IMR-90 (cell line): ENCODE measurements at regions not wholly inside any gene's neighbourhood (a gene's known extent, or its start where the extent isn't known, plus 50 kb on each side); places are given as distances from the start of the nearest gene placed in this dataset.

Experiments
- ATAC-seq: fragments of 200-7000 bp; cut with Tn5 transposase; 2 replicates; pipeline ENCODE4 v1.9.1; 2020; ENCODE audit warnings: low read depth, mild to moderate bottlenecking, moderate library complexity
- BruUV-seq: library from RNA; stranded (reverse); fragments of 400-500 nt; replicated peaks from 2 replicates; lab custom pipeline; 2021; lab: Mats Ljungman, UMichigan
- CTCF ChIA-PET: fragments of 300-600 bp; formaldehyde crosslinking; extraction: SDS; loops from one replicate; lab custom pipeline; 2021; ENCODE audit warnings: antibody characterized with exemption; lab: Yijun Ruan, JAX
- POLR2A ChIA-PET: fragments of 300-600 bp; sonication (Branson Sonifier 250); formaldehyde crosslinking; loops from one replicate; lab custom pipeline; 2022; ENCODE audit warnings: antibody characterized with exemption; ENCODE audit not compliant: unreplicated experiment; lab: Charles Lee
- DNase-seq: peaks from one replicate; pipeline ENCODE4 v3.0.0; 2013
- H2AFZ ChIP-seq: replicated peaks from 2 replicates; pipeline ENCODE3; 2013; ENCODE audit warnings: low read length, mild to moderate bottlenecking; ENCODE audit not compliant: poor library complexity
- H2AK5ac ChIP-seq: 2 replicates; pipeline ENCODE4 v1.6.1; 2013; ENCODE audit warnings: low read depth, low read length, inconsistent platforms
- H2AK9ac ChIP-seq: replicated peaks from 2 replicates; pipeline ENCODE3; 2013; ENCODE audit warnings: mild to moderate bottlenecking, low read depth, low read length, moderate library complexity; ENCODE audit not compliant: poor library complexity
- H2BK120ac ChIP-seq: 2 replicates; pipeline ENCODE4 v1.6.1; 2013; ENCODE audit warnings: low read depth, low read length, inconsistent platforms
- H2BK15ac ChIP-seq: 3 replicates; pipeline ENCODE4 v1.6.1; 2013; ENCODE audit warnings: low read depth, low read length, inconsistent platforms
- H2BK20ac ChIP-seq: 2 replicates; pipeline ENCODE4 v1.6.1; 2013; ENCODE audit warnings: low read depth, mild to moderate bottlenecking, inconsistent platforms, low read length, moderate library complexity
- H2BK5ac ChIP-seq: 2 replicates; pipeline ENCODE4 v1.6.1; 2013; ENCODE audit warnings: mild to moderate bottlenecking, low read depth, low read length, inconsistent platforms; ENCODE audit not compliant: poor library complexity, severe bottlenecking
- H3K14ac ChIP-seq: replicated peaks from 2 replicates; pipeline ENCODE4 v1.6.1; 2013; ENCODE audit warnings: low read depth, low read length, inconsistent platforms
- H3K18ac ChIP-seq: 2 replicates; pipeline ENCODE4 v1.6.1; 2013; ENCODE audit warnings: low read depth, low read length, control low read depth
- H3K23ac ChIP-seq: 2 replicates; pipeline ENCODE4 v1.6.1; 2013; ENCODE audit warnings: low read depth, low read length, inconsistent platforms
- H3K27ac ChIP-seq: 2 replicates; pipeline ENCODE4 v1.5.1; 2013; ENCODE audit warnings: mild to moderate bottlenecking, control low read depth, low read length; ENCODE audit not compliant: insufficient read depth
- H3K27me3 ChIP-seq: 2 replicates; pipeline ENCODE4 v1.6.1; 2013; ENCODE audit warnings: low read length; ENCODE audit not compliant: control insufficient read depth, insufficient read depth
- H3K36me3 ChIP-seq: 2 replicates; pipeline ENCODE4 v1.6.1; 2013; ENCODE audit warnings: low read length, mixed read lengths; ENCODE audit not compliant: control insufficient read depth, insufficient read depth
- H3K4ac ChIP-seq: 2 replicates; pipeline ENCODE4 v1.6.1; 2013; ENCODE audit warnings: low read depth, low read length, inconsistent platforms
- H3K4me1 ChIP-seq: 2 replicates; pipeline ENCODE4 v1.6.1; 2013; ENCODE audit warnings: low read length, mixed read lengths; ENCODE audit not compliant: control insufficient read depth, insufficient read depth
- H3K4me2 ChIP-seq: 2 replicates; pipeline ENCODE4 v1.6.1; 2013; ENCODE audit warnings: low read depth, mild to moderate bottlenecking, control low read depth, low read length, moderate library complexity
- H3K4me3 ChIP-seq: 2 replicates; pipeline ENCODE4 v1.5.1; 2013; ENCODE audit warnings: low read depth, mild to moderate bottlenecking, control low read depth, low read length, moderate library complexity; ENCODE audit not compliant: insufficient read depth
- H3K56ac ChIP-seq: 2 replicates; pipeline ENCODE4 v1.6.1; 2013; ENCODE audit warnings: low read length, inconsistent platforms; ENCODE audit not compliant: insufficient read depth; ENCODE audit errors: extremely low read depth
- H3K79me1 ChIP-seq, 2 experiments: 2 replicates each; pipeline ENCODE4 v1.6.1; 2013; ENCODE audit warnings: low read length in 2 of 2, inconsistent platforms in 1 of 2, low read depth in 1 of 2
- H3K9ac ChIP-seq: 2 replicates; pipeline ENCODE4 v1.6.1; 2013; ENCODE audit warnings: low read depth, low read length, control low read depth
- H3K9me1 ChIP-seq: 2 replicates; pipeline ENCODE4 v1.6.1; 2013; ENCODE audit warnings: low read length, inconsistent platforms; ENCODE audit not compliant: insufficient read depth
- H3K9me3 ChIP-seq: 2 replicates; pipeline ENCODE4 v1.6.1; 2013; ENCODE audit warnings: low read length; ENCODE audit not compliant: control insufficient read depth, insufficient read depth
- H4K20me1 ChIP-seq: 2 replicates; pipeline ENCODE4 v1.6.1; 2013; ENCODE audit warnings: low read length, inconsistent platforms; ENCODE audit not compliant: insufficient read depth
- H4K5ac ChIP-seq: 2 replicates; pipeline ENCODE4 v1.6.1; 2013; ENCODE audit warnings: mild to moderate bottlenecking, low read depth, low read length, control low read depth
- H4K8ac ChIP-seq, 2 experiments: 2 replicates each; pipeline ENCODE4 v1.6.1; 2013; ENCODE audit warnings: low read depth in 2 of 2, low read length in 2 of 2, control low read depth in 1 of 2, inconsistent platforms in 1 of 2
- H4K91ac ChIP-seq: 2 replicates; pipeline ENCODE4 v1.6.1; 2013; ENCODE audit warnings: low read depth, low read length, inconsistent platforms; ENCODE audit not compliant: insufficient read depth
- BHLHE40 ChIP-seq: fragments of 150-350 bp; IDR thresholded peaks from 2 replicates; pipeline ENCODE4 v1.6.1; 2016; ENCODE audit warnings: mild to moderate bottlenecking, low read depth, low read length
- CEBPB ChIP-seq: IDR thresholded peaks from 2 replicates; pipeline ENCODE4 v1.6.1; 2012; ENCODE audit warnings: low read depth, low read length, improper control_type of control experiment
- CHD1 ChIP-seq: IDR thresholded peaks from 2 replicates; pipeline ENCODE4 v1.6.1; 2012; ENCODE audit warnings: low read depth, low read length, improper control_type of control experiment
- FOS ChIP-seq: fragments of 150-350 bp; IDR thresholded peaks from 2 replicates; pipeline ENCODE4 v1.6.1; 2016; ENCODE audit warnings: low read depth, low read length
- MAFK ChIP-seq: IDR thresholded peaks from 2 replicates; pipeline ENCODE4 v1.6.1; 2012; ENCODE audit warnings: low read depth, low read length, improper control_type of control experiment
- MAZ ChIP-seq: IDR thresholded peaks from 2 replicates; pipeline ENCODE4 v1.6.1; 2012; ENCODE audit warnings: low read depth, mild to moderate bottlenecking, low read length, improper control_type of control experiment, moderate library complexity, borderline replicate concordance
- MXI1 ChIP-seq: IDR thresholded peaks from 2 replicates; pipeline ENCODE4 v1.6.1; 2012; ENCODE audit warnings: low read depth, mild to moderate bottlenecking, low read length, moderate library complexity, borderline replicate concordance
- NFE2L2 ChIP-seq: fragments of 150-350 bp; IDR thresholded peaks from 2 replicates; pipeline ENCODE4 v1.6.1; 2016; ENCODE audit warnings: low read depth, mild to moderate bottlenecking, low read length
- POLR2A ChIP-seq: IDR thresholded peaks from 2 replicates; pipeline ENCODE4 v1.6.1; 2012; ENCODE audit warnings: mild to moderate bottlenecking, low read depth, low read length
- RAD21 ChIP-seq: IDR thresholded peaks from 2 replicates; pipeline ENCODE4 v1.6.1; 2012; ENCODE audit warnings: low read length, improper control_type of control experiment
- RCOR1 ChIP-seq: IDR thresholded peaks from 2 replicates; pipeline ENCODE4 v1.6.1; 2012; ENCODE audit warnings: mild to moderate bottlenecking, low read length, improper control_type of control experiment; ENCODE audit not compliant: insufficient replicate concordance
- RFX5 ChIP-seq: IDR thresholded peaks from 2 replicates; pipeline ENCODE4 v1.8.0; 2012; ENCODE audit warnings: low read depth, mild to moderate bottlenecking, low read length, moderate library complexity
- SMC3 ChIP-seq: fragments of 150-350 bp; IDR thresholded peaks from 2 replicates; pipeline ENCODE4 v1.6.1; 2016; ENCODE audit warnings: low read depth, mild to moderate bottlenecking, antibody characterized with exemption, low read length, moderate library complexity
- dilution Hi-C: fragments of 300-500 bp; cut with HindIII; formaldehyde crosslinking; loops from one replicate; pipeline ENCODE4 v1.14.3; 2018; ENCODE audit warnings: low sequenced_read_pairs; ENCODE audit not compliant: unreplicated experiment
- in situ Hi-C: fragments of 300-500 bp; cut with MboI; formaldehyde crosslinking; loops from 3 replicates; pipeline ENCODE4 v1.14.3; 2019; ENCODE audit warnings: low sequenced_read_pairs, inconsistent platforms, mixed read lengths
- intact Hi-C: fragments of 100-400 bp; cut with micrococcal nuclease; formaldehyde crosslinking; loops from 2 replicates; pipeline ENCODE4 v1.10.0; 2022
- TF ChIP-seq, protein P1 (sequence below): fragments of 150-350 bp; IDR thresholded peaks from 2 replicates; pipeline ENCODE4 v1.6.1; 2016; ENCODE audit warnings: low read depth, mild to moderate bottlenecking, low read length, moderate library complexity, borderline replicate concordance
- TF ChIP-seq, protein P2 (sequence below): fragments of 150-350 bp; IDR thresholded peaks from 2 replicates; pipeline ENCODE4 v1.6.1; 2017; ENCODE audit warnings: mild to moderate bottlenecking, antibody characterized with exemption, low read length, low read depth
- TF ChIP-seq, protein P3 (sequence below): conservative IDR thresholded peaks from 2 replicates; pipeline ENCODE4 v1.5.1; 2012; ENCODE audit warnings: mild to moderate bottlenecking, low read depth, low read length, improper control_type of control experiment

DNA sequence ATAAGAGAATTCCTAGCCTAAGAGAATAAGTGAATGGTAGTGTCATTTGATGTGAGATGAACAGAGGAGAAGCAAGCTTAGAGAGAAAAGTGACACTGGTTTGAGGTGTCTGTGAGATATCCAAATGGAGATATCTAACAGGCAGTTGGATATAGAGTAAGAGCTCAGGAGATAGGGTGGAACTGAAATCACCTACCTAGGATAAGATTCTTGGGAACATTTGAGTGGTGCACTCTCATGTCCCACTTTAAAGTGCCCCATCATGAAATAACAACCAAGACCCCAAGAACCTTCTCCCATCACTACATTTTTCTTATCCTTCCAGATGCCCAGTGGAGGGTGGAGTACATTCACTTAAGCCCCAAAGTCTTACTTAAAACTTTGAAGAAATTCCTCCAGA lies 109.0 kb upstream of the MAFB start:
- DNase-seq (no peak), ATAC-seq (no peak)
- no peak overlapping the region for H3K18ac ChIP-seq
- no peak for TF ChIP-seq MAFK
- no peak for TF ChIP-seq CEBPB
- TF ChIP-seq BHLHE40 = no peak
- TF ChIP-seq, protein P1, sequence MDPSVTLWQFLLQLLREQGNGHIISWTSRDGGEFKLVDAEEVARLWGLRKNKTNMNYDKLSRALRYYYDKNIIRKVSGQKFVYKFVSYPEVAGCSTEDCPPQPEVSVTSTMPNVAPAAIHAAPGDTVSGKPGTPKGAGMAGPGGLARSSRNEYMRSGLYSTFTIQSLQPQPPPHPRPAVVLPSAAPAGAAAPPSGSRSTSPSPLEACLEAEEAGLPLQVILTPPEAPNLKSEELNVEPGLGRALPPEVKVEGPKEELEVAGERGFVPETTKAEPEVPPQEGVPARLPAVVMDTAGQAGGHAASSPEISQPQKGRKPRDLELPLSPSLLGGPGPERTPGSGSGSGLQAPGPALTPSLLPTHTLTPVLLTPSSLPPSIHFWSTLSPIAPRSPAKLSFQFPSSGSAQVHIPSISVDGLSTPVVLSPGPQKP = no peak
- TF ChIP-seq NFE2L2 = no peak
- TF ChIP-seq FOS = no peak
- TF ChIP-seq RCOR1 = no peak
- TF ChIP-seq, protein P2, sequence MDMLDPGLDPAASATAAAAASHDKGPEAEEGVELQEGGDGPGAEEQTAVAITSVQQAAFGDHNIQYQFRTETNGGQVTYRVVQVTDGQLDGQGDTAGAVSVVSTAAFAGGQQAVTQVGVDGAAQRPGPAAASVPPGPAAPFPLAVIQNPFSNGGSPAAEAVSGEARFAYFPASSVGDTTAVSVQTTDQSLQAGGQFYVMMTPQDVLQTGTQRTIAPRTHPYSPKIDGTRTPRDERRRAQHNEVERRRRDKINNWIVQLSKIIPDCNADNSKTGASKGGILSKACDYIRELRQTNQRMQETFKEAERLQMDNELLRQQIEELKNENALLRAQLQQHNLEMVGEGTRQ = no peak
- no peak for TF ChIP-seq SMC3
- TF ChIP-seq MXI1 = no peak
- TF ChIP-seq POLR2A = no peak
- no peak for TF ChIP-seq MAZ
- TF ChIP-seq CHD1 = no peak
- TF ChIP-seq RFX5 = no peak
- TF ChIP-seq RAD21 = no peak
- TF ChIP-seq, protein P3, sequence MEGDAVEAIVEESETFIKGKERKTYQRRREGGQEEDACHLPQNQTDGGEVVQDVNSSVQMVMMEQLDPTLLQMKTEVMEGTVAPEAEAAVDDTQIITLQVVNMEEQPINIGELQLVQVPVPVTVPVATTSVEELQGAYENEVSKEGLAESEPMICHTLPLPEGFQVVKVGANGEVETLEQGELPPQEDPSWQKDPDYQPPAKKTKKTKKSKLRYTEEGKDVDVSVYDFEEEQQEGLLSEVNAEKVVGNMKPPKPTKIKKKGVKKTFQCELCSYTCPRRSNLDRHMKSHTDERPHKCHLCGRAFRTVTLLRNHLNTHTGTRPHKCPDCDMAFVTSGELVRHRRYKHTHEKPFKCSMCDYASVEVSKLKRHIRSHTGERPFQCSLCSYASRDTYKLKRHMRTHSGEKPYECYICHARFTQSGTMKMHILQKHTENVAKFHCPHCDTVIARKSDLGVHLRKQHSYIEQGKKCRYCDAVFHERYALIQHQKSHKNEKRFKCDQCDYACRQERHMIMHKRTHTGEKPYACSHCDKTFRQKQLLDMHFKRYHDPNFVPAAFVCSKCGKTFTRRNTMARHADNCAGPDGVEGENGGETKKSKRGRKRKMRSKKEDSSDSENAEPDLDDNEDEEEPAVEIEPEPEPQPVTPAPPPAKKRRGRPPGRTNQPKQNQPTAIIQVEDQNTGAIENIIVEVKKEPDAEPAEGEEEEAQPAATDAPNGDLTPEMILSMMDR = no peak
- H3K56ac ChIP-seq = no peak overlapping the region
- CTCF ChIA-PET = interaction anchor here (1.4 kb wide), 1 partner anchor 148 kb away, joined by 3 read pairs; no protein-coding TSS in a partner anchor
- H4K91ac ChIP-seq = no peak overlapping the region
- dilution Hi-C loops (no loop called here), intact Hi-C loops (loop anchor here (5.0 kb wide), 1 partner anchor 586 kb away; no protein-coding TSS in a partner anchor), in situ Hi-C loops (no loop called here)
- no peaks in the 10 kb centered on the region for H3K36me3 ChIP-seq
- no peak overlapping the region for H2AFZ ChIP-seq
- no peak overlapping the region for H3K9ac ChIP-seq
- H3K4me3 ChIP-seq = no peak overlapping the region
- no peak overlapping the region for H2AK9ac ChIP-seq
- H2BK15ac ChIP-seq = no peak overlapping the region
- peaks cover 4% of the 10 kb centered on the region; the same call in 1 of the 2 replicates for H3K27me3 ChIP-seq
- no peak overlapping the region for H3K4ac ChIP-seq
- H2AK5ac ChIP-seq = no peak overlapping the region
- no peak overlapping the region for H3K14ac ChIP-seq
- no peak overlapping the region for H3K27ac ChIP-seq
- no peaks in the 10 kb centered on the region for H3K4me1 ChIP-seq
- H4K8ac ChIP-seq = no peak overlapping the region
- H4K5ac ChIP-seq = no peak overlapping the region
- H2BK20ac ChIP-seq = no peak overlapping the region
- H4K20me1 ChIP-seq = no peaks in the 10 kb centered on the region
- H3K4me2 ChIP-seq = no peak overlapping the region
- H3K23ac ChIP-seq = no peak overlapping the region
- no peaks in the 10 kb centered on the region for H3K79me1 ChIP-seq
- BruUV-seq = no TSS peak
- POLR2A ChIA-PET = no interaction called here
- H3K9me1 ChIP-seq = no peaks in the 10 kb centered on the region
- H2BK120ac ChIP-seq = no peak overlapping the region
- H2BK5ac ChIP-seq = no peak overlapping the region
- H3K9me3 ChIP-seq = no peaks in the 10 kb centered on the region
